Epithelial cell of proximal tubule (primary cell): ENCODE measurements at regions not wholly inside any gene's neighbourhood (a gene's known extent, or its start where the extent isn't known, plus 50 kb on each side); places are given as distances from the start of the nearest gene placed in this dataset.

Experiments used
- DNase-seq: peaks from one replicate; pipeline ENCODE4 v3.0.0-alpha.2; 2011; ENCODE audit warnings: low read depth
- H3K4me3 ChIP-seq: 2 replicates; pipeline ENCODE4 v1.5.1; 2011; ENCODE audit warnings: low read depth, mild to moderate bottlenecking, low read length
- TF ChIP-seq, protein P1 (sequence below): conservative IDR thresholded peaks from 2 replicates; pipeline ENCODE4 v1.5.1; 2012; ENCODE audit warnings: low read depth, mild to moderate bottlenecking, low read length

DNA sequence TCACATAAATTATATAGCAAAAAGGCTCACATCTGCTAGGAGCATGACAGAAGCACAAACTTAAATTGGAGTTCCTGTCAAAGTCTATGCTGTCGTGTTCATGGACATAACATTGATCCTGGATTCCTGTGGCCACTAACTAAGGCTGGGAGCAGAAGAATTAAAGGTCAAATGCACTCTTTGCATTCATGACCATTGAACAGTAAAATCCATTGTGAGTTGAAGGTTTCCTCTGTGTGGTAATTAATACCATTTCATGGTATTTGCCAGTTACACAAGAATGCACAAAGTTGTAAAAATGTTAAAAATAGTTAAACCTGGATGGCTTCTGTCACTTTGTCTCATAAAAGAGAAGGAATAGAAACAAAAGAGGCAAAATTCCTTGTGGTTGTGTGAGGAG lies 242.6 kb downstream of the NPR3 start:
- peak; percentile 36 for DNase-seq
- no peak overlapping the region for H3K4me3 ChIP-seq
- TF ChIP-seq, protein P1, sequence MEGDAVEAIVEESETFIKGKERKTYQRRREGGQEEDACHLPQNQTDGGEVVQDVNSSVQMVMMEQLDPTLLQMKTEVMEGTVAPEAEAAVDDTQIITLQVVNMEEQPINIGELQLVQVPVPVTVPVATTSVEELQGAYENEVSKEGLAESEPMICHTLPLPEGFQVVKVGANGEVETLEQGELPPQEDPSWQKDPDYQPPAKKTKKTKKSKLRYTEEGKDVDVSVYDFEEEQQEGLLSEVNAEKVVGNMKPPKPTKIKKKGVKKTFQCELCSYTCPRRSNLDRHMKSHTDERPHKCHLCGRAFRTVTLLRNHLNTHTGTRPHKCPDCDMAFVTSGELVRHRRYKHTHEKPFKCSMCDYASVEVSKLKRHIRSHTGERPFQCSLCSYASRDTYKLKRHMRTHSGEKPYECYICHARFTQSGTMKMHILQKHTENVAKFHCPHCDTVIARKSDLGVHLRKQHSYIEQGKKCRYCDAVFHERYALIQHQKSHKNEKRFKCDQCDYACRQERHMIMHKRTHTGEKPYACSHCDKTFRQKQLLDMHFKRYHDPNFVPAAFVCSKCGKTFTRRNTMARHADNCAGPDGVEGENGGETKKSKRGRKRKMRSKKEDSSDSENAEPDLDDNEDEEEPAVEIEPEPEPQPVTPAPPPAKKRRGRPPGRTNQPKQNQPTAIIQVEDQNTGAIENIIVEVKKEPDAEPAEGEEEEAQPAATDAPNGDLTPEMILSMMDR = no peak

DNA sequence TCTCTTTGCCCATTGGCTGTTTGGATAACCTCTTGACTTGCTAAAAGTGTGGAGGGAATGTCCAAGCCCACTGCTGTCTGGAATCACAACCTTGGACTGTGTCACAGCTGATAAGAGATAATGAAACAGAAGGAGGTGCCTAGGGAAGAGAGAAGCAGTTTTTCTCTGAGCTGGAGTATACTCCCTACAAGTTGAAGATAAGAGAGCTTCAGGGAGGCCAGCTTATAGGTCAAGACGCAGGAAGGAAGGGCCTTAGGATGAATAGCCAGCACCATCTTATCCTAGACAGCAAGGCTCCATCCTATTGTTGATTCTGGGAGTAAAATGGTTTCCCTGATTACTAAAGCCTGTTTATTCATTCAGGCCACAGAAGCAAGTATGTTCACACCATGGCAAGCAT lies 244.7 kb downstream of the NPR3 start:
- DNase-seq = no peak
- TF ChIP-seq, protein P1 = no peak

DNA sequence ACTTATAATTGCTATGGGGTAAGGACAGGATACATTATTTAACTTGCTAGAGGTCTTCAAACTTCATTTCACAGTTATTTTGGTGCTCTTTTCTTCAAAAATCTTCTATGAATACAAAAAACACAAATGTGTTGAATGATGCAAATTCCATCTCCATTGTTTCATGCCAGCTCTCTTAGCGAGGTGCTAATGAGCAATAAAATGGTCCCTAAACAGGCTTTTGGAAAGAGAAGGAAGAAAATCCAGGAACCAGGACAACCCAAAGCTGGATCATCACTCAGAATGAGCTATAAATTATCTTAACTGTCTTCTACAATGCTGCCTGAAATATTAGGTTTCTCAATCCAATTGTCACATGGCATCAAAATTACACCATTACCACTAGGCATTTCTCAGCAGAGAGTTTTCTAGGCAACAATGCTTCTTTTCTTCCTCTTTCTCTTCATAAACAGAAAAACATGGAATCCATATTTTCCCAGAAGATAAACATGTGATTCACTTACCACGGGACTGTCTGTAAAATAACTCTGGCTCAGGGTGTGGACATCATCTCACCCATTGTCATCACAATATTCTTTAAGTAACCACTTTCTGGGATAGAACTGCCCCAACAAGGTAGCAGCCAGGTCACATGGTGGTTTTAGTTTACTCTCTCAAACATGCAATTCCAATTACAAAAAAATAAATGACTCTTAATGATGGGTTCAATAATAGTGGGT lies 249.4 kb downstream of the NPR3 start:
- H3K4me3 ChIP-seq = no peak overlapping the region
- no peak for DNase-seq
- TF ChIP-seq, protein P1 = no peak

More for the DNA sequence above, 244.7 kb downstream of the NPR3 start:
- H3K4me3 ChIP-seq = no peak overlapping the region

DNA sequence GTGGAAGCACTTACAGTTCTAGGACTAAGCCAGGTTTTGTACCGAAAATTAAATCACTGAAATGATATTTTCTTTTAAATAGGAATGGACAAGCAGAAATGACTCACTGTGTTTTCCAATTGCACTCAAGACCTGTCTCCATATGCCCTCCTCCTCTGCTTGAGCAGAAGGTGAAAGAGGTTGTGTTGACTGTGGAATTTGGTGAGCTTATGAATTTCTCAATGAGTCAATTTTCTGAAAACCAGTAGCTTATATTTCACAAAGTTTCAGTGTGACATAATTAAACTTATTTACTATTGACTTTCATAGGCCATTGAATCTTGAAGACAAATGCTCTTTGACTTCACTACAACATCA lies 249.9 kb downstream of the NPR3 start:
- TF ChIP-seq, protein P1 = no peak
- no peak for DNase-seq
- no peak overlapping the region for H3K4me3 ChIP-seq

DNA sequence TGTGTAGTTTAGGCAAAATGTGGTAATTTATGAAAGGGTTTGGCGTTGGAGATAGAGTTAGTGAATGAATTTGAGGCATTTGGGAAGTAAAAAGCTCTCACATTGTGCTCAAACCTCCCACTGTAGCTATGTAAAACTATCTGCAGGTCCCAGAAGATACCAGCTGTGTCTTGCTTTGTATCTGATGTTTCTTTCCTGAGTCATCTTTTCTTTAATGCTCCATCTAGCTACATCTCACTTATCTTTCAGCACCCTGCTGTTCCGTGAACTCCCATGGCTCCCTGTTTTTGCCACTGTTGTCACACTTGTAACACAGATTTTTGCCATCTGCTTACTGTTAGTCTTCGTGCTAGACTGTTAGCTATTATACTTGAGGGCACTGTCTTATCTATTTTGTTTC lies 253.1 kb downstream of the NPR3 start:
- no peak for DNase-seq
- H3K4me3 ChIP-seq = no peak overlapping the region
- TF ChIP-seq, protein P1 = no peak

DNA sequence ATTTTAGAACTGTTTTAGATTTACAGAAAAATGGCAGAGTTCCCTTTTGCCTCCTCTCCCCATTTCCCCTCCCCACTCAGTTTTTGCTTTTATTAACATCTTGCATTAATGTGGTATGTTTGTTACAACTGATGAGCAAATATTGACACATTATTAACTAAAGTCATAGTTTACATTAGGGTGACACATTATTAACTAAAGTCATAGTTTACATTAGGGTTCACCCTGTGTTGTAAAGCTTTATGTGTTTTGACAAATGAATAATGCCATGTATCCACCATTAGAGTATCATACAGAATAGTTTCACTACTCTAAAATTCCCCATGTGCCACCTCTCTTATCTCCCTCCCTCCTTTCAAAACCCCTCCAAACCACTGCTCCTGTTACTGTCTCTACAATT lies 262.5 kb downstream of the NPR3 start:
- no peak overlapping the region for H3K4me3 ChIP-seq
- DNase-seq = no peak
- TF ChIP-seq, protein P1 = no peak

DNA sequence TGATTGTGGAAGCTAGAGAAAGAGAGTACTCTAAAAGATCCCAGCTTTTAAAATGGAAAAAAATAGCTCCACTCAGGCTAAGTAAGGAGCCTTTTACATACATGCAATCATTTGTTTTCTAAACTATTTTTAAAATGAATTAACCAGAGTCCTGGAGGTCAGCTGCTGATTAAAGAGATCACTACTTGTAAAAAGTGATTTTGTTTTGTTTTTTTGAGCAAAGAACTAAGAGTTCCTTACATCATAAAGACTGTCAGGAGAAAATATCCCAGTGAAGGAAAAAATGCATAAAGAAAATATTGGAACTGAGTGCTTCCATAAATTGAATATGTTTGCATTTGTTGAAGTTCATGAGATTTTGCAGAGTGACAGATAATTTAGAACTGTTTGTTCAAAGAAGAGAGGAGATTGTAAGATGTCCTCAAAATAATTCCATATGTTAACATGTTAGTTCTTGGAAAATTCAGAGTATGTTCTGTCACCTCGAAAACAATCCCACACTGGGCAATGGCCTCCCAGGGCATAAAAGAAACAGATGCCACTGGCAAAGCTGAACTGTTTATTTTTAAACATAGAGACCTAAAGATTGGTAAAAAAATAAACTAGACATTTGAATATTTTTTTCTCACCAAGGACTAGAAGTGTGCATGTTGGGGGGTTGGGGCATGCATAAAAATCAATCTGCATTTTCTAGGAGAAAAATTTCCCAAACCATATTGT lies 264.7 kb downstream of the NPR3 start:
- DNase-seq = no peak
- TF ChIP-seq, protein P1 = no peak
- no peak overlapping the region for H3K4me3 ChIP-seq
